SK-N-MC (cell line): ENCODE measurements at regions not wholly inside any gene's neighbourhood (a gene's known extent, or its start where the extent isn't known, plus 50 kb on each side); places are given as distances from the start of the nearest gene placed in this dataset.
"Not testable (repeated sequence)": the region's sequence is repeated elsewhere in the genome, so short reads cannot be mapped to it uniquely, and the experiment has no call there.

ENCODE experiments used
- DNase-seq: peaks from one replicate; pipeline ENCODE4 v3.0.0-alpha.2; 2011; ENCODE audit warnings: low read depth, low spot score
- H3K27ac ChIP-seq: fragments of 200-600 bp; sonication (generic); 2 replicates; pipeline ENCODE4 v1.5.1; 2016; ENCODE audit warnings: mixed run types
- H3K36me3 ChIP-seq: fragments of 200-600 bp; sonication (generic); 2 replicates; pipeline ENCODE4 v1.6.1; 2017; ENCODE audit warnings: antibody characterized with exemption, low read length, mixed read lengths; ENCODE audit not compliant: insufficient read depth
- H3K4me3 ChIP-seq: fragments of 200-600 bp; sonication (generic); 2 replicates; pipeline ENCODE4 v1.5.1; 2016
- H3K9ac ChIP-seq: fragments of 200-600 bp; sonication (generic); 2 replicates; pipeline ENCODE4 v1.8.0; 2017; ENCODE audit warnings: mixed run types, mixed read lengths; ENCODE audit not compliant: insufficient read length
- H3K9me3 ChIP-seq: fragments of 200-600 bp; sonication (generic); 2 replicates; pipeline ENCODE4 v1.6.1; 2017; ENCODE audit warnings: low read depth, mild to moderate bottlenecking, antibody characterized with exemption, low read length, moderate library complexity, mixed read lengths
- EZH2 ChIP-seq: fragments of 200-600 bp; sonication (generic); IDR thresholded peaks from one replicate; pipeline ENCODE4 v1.6.1; 2017; ENCODE audit warnings: antibody characterized with exemption
- FOXP2 ChIP-seq: optimal IDR thresholded peaks from 2 replicates; pipeline ENCODE3; 2011; ENCODE audit warnings: mild to moderate bottlenecking, moderate library complexity; ENCODE audit not compliant: insufficient read depth; ENCODE audit errors: extremely low read length, control extremely low read depth
- POLR2AphosphoS5 ChIP-seq: IDR thresholded peaks from 2 replicates; pipeline ENCODE4 v1.6.1; 2012; ENCODE audit warnings: mild to moderate bottlenecking, low read depth, low read length, borderline replicate concordance

GRCh38 chr9:115790520-115790919 is 363.1 kb upstream of the PAPPA start:
- DNase-seq: no peak
- no peak overlapping the region for H3K27ac ChIP-seq
- H3K9ac ChIP-seq: no peak overlapping the region
- no peaks in the 10 kb centered on the region for H3K9me3 ChIP-seq
- no peak overlapping the region for H3K4me3 ChIP-seq
- H3K36me3 ChIP-seq: no peaks in the 10 kb centered on the region
- TF ChIP-seq EZH2 (no peak), FOXP2 (no peak), POLR2AphosphoS5 (no peak)

GRCh38 chr9:115794921-115795475 is 358.6 kb upstream of the PAPPA start:
- DNase-seq: no peak
- Histone ChIP-seq H3K27ac (peak overlapping the region; percentile 70), H3K9ac (no peak overlapping the region), H3K4me3 (no peak overlapping the region), H3K9me3 (no peaks in the 10 kb centered on the region), H3K36me3 (no peaks in the 10 kb centered on the region)
- TF ChIP-seq FOXP2 (no peak), POLR2AphosphoS5 (no peak), EZH2 (no peak)

GRCh38 chr9:115799734-115800133 is 353.9 kb upstream of the PAPPA start:
- no peak for TF ChIP-seq POLR2AphosphoS5
- no peak for TF ChIP-seq EZH2
- no peak for TF ChIP-seq FOXP2
- no peak overlapping the region for H3K4me3 ChIP-seq
- H3K36me3 ChIP-seq: no peaks in the 10 kb centered on the region
- no peaks in the 10 kb centered on the region for H3K9me3 ChIP-seq
- H3K9ac ChIP-seq: no peak overlapping the region
- no peak overlapping the region for H3K27ac ChIP-seq
- DNase-seq: no peak

DNA sequence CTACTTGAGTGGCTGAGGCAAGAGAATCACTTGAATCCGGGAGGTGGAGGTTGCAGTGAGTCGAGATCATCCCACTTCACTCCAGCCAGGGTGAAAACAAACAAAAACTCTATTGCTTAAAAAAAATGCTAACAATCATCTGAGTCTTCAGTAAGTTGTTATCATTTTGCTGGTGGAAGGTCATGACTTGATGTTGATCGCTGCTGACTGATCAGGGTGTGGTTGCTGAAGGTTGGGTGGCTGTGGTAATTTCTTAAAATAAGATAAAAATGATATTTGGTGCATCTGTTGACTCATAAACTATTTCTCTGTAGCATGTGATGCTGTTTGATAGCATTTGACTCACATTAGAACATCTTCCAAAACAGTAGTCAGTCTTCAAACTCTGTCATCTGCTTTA is 349.4 kb upstream of the PAPPA start:
- TF ChIP-seq EZH2: no peak
- TF ChIP-seq FOXP2: no peak
- no peak for TF ChIP-seq POLR2AphosphoS5
- H3K4me3 ChIP-seq: no peak overlapping the region
- H3K27ac ChIP-seq: no peak overlapping the region
- DNase-seq: no peak
- H3K9ac ChIP-seq: no peak overlapping the region
- H3K36me3 ChIP-seq: no peaks in the 10 kb centered on the region
- H3K9me3 ChIP-seq: no peaks in the 10 kb centered on the region

DNA sequence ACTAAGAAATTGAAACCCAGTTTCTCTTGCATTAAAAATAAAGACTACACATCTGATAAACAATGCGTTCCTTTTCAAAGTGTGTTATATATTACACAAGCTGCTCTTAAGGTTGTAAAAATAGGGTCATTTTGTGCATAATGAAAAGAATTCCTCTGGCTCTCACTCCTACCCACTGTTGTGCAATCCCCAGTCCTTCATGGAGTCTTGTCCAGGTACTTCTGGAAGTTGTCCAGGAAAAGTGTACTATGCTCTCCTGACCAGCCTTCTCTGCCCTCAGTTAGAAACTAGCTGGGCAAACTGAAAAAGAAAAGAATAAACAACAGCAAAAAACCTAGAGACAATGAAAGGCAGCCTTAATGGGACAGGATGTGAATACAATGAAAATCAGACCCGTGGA is 345.5 kb upstream of the PAPPA start:
- Histone ChIP-seq H3K9ac (no peak overlapping the region), H3K36me3 (no peaks in the 10 kb centered on the region), H3K27ac (no peak overlapping the region), H3K4me3 (no peak overlapping the region), H3K9me3 (no peaks in the 10 kb centered on the region)
- no peak for DNase-seq
- TF ChIP-seq FOXP2 (no peak), POLR2AphosphoS5 (no peak), EZH2 (no peak)

GRCh38 chr9:115808695-115809094 is 344.9 kb upstream of the PAPPA start:
- Histone ChIP-seq H3K36me3 (no peaks in the 10 kb centered on the region), H3K4me3 (no peak overlapping the region), H3K27ac (no peak overlapping the region), H3K9ac (no peak overlapping the region), H3K9me3 (no peaks in the 10 kb centered on the region)
- no peak for DNase-seq
- no peak for TF ChIP-seq POLR2AphosphoS5
- no peak for TF ChIP-seq FOXP2
- TF ChIP-seq EZH2: no peak

- Histone ChIP-seq H3K9me3 (no peaks in the 10 kb centered on the region), H3K9ac (no peak overlapping the region)
- no peak for DNase-seq
Observed at GRCh38 chr9:115810166-115810565, 343.4 kb upstream of the PAPPA start.

DNA sequence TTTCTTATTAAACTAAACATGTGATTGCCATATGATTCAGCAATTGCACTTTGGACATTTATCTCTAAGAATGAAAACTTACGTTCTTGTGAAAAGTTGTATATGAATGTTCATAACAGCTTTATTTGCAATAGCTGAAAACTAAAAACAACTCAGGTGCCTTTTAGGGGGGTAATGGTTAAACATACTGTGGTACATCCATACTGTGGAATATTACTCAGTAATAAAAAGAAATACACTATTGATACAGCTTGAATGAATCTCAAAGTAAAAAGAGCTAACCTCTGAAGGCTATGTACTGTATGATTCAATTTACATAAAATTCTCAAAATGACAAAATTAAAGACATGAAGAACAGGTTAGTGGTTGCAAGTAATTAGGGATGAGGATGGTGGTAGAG is 339.5 kb upstream of the PAPPA start:
- no peak for DNase-seq
- no peak overlapping the region for H3K4me3 ChIP-seq
- TF ChIP-seq FOXP2 (no peak), EZH2 (no peak), POLR2AphosphoS5 (no peak)
- H3K27ac ChIP-seq: no peak overlapping the region
- H3K9ac ChIP-seq: no peak overlapping the region
- no peaks in the 10 kb centered on the region for H3K9me3 ChIP-seq
- H3K36me3 ChIP-seq: no peaks in the 10 kb centered on the region

More at GRCh38 chr9:115810166-115810565, 343.4 kb upstream of the PAPPA start:
- Histone ChIP-seq H3K36me3 (no peaks in the 10 kb centered on the region), H3K4me3 (no peak overlapping the region), H3K27ac (no peak overlapping the region)
- TF ChIP-seq FOXP2 (no peak), EZH2 (no peak), POLR2AphosphoS5 (no peak)

GRCh38 chr9:115815786-115816185 is 337.8 kb upstream of the PAPPA start:
- no peak for TF ChIP-seq EZH2
- no peak for TF ChIP-seq POLR2AphosphoS5
- no peak for TF ChIP-seq FOXP2
- H3K36me3 ChIP-seq: no peaks in the 10 kb centered on the region
- H3K27ac ChIP-seq: no peak overlapping the region
- no peak for DNase-seq
- H3K4me3 ChIP-seq: no peak overlapping the region
- H3K9me3 ChIP-seq: no peaks in the 10 kb centered on the region
- no peak overlapping the region for H3K9ac ChIP-seq

DNA sequence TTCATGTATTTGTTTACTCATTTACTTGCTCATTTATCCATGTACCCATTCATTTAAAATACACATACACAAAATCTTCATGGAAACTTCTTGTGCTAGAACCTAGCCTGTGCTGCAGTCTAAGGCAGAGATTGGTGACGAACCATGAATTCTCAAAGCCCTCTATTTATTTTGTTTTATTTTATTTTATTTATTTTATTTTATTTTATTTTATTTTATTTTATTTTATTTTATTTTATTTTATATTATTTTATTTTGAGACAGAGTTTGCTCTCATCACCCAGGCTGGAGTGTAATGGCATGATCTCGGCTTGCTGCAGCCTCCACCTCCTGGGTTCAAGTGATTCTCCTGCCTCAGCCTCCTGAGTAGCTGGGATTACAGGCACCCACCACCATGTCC is 334.9 kb upstream of the PAPPA start:
- not testable (repeated sequence) for H3K9ac ChIP-seq, H3K4me3 ChIP-seq, H3K9me3 ChIP-seq, DNase-seq, H3K27ac ChIP-seq, H3K36me3 ChIP-seq
